ENCODE measurements at regions not wholly inside any gene's neighbourhood (a gene's known extent, or its start where the extent isn't known, plus 50 kb on each side); places are given as distances from the start of the nearest gene placed in this dataset.

DNA sequence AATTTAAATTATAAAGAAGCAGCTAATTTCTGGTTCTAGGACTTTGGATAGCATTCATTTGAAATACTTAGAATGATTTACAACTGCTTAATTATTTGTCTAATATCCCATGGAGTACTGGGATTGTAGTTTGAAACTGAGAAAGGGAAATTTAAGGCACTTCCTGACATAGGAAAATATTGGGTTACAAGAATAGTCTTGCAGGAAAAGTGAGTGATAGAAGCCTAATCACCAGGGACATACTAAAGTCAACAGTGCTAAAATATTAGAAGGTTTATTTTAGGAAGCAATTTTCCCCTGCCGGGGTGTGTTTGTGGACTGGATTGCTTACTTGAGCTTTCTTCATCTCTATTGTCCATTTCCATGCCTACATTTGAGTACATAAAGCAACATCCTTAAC, 661.6 kb downstream of the ADGRL2 start:
- no peak for DNase-seq

DNA sequence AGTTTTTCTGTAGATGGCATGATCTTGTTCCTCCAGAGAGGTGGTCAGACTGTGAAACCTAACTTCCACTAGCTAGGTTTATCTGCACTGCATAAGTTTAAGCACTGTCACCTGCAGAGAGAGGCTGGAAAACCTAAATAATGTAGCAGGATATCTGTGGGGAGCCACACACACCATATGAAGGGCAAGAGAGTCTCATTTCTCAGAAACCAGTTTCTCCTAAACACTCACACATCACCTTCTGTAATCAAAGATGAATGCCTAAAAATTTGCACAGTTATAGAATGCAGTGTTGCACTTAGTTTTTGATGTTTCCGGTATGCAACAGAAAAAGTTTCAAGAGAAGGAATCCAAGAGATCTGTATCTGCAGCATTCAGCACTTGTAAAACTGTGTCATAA, 654.6 kb downstream of the ADGRL2 start:
- DNase-seq: no peak

DNA sequence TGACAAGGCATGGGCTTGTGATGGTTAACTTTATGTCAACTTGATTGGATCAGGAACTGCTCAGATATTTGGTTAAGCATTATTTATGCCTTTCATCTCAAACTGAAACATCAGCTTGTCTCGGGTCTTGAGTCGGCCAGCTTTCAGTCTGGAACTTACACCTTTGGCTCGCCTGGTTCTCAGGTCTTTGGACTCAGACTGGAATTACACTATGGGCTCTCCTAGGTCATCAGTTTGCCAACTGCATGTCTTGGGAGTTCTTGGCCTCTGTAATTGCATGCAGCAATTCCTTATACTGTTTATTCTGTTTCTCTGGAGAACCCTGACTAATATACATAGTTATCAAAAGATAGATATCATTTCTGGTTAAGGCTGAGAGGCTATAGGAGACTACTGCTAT, 653.7 kb downstream of the ADGRL2 start:
- no peak for DNase-seq

DNA sequence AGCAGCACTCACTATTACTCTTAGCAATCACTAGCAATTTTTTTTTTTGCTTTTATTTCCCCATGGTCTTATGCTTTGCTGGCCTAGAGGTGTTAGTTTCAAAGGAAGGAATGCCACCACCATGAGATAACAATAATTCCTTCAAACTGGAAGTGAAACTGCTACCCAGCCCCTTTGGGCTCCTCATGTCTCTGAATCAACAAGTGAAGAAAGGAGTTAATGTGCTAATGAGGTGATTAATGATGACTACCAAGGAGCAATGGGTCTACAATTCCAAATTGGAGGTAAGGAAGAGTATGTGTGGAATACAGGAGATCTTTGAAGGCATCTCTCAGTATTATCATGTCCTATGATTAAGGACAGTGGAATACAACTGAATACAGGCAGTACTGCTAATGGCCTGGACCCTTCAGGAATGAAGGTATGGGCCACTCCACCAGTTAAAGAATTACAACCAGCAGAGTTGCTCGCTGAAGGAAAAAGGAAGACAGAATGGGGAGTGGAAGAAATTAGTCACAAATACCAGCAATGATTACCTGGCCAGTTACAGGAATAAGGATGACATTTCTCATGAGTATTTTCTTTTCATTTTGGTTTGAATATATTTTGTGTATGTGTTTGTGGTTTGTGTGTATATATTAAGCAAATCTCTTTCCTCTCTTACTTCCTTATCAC, 652.9 kb downstream of the ADGRL2 start:
- no peak for DNase-seq

DNA sequence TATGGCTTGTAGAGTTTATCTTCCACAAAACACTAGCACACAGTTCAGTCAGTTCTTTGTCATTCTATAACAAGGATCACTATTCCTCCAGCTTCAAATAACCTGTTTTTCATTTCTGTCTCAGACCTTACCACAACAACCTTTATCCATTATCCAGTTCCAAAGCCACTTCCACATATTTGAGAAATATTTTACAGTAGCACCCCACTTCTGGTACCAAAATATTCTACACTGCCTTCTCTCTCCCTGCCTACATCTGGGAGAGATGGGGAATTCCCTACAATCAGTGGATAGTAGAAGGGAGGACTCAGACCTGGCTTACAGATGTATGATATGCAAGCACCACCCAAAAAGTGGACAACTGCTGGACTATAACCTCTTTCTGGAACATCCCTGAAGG, 651.4 kb downstream of the ADGRL2 start:
- no peak for DNase-seq

DNA sequence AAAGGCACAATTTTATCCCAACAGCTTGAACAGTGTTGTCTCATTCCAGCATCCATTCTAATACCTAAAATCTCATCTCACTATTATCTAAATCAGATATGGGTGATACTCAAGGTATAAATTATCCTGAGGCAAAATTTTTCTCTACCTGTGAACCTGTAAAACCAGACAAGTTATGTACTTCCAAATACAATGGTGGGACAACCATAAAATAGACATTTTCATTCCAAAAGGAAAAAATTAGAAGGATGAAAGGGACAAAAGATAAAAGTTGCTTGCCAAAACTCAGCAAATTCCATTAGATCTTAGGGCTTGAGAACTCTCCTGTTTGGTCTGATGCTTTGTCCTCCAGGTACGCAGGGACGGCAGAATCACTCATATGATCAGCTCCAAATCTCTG, 650.5 kb downstream of the ADGRL2 start:
- DNase-seq: no peak

DNA sequence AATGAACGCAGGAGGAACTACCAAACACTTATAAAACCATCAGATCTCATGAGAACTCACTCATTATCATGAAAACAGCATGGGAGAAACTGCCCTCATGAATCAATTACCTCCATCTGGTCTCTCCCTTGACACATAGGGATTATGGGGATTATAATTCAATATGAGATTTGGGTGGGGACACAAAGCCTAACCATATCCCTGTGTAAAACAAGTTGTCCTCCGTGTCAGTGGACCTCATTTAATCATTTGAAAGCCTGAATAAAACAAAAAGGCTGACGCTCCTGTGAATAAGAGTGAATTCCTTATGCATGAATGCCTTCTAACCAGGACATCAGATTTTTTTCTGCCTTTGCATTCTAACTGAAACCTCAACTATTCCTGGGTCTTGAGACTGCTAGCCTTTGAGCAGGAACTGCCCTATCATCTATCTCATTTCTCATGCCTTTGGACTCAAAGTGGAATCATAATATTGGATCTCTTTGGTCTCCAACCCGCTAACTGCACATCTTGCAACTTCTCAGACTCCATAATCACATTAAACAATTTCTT, 648.8 kb downstream of the ADGRL2 start:
- DNase-seq: no peak

DNA sequence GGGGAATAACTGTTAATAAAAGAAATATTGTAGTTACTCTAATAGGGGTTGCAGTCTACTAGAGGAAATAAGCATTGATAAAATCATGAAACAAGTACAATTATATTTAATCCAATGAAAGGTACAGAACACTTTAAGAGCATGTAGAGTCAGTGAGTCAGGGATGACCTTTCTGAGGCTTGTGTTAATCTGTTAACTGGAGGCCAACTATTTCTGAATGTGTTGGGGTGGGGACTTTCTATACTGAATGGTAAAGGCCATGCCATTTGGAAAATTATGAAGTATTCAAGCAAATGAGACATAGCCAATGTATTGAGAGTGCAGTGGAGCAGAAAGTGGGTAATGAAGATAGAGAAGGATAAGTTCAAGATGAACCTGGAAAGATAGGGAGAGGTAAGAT, 646.2 kb downstream of the ADGRL2 start:
- DNase-seq: no peak

DNA sequence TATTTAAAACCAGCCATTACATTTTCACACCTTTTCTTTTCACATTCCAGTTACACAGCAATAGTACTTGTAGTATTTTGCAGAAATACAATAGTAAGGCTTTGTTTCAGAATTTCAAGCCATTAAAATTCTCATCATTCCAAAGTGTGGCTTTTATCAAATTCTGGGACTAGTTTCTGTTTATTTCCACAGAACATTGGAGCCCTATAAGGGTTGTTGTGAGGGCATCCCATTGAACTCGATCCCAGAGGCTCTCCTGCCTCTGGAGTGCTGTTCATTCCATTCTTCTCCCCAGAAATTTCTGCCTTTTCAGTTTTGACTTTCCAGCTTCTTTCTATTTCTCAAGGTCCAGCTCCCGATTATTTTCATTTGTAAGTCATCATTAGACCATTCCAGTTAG, 645.5 kb downstream of the ADGRL2 start:
- no peak for DNase-seq

DNA sequence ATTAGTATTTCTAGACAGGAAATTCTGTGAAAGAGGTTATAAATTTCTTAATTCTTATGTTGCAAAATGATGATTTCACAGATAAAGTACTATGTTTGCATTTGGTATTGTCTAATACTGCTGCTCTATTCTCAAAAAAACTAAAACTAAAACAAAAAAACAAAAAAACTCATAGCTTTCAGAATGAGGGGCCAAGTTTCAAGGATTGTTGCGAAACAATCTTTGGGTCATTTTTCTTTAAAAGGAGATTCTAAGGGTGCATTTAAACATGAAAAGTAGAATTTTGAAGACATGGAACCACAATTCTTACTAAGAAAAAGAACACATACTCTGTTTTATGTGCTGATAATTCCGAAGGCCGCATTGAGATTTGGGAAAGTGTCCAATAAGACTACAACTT, 645.1 kb downstream of the ADGRL2 start:
- DNase-seq: no peak

DNA sequence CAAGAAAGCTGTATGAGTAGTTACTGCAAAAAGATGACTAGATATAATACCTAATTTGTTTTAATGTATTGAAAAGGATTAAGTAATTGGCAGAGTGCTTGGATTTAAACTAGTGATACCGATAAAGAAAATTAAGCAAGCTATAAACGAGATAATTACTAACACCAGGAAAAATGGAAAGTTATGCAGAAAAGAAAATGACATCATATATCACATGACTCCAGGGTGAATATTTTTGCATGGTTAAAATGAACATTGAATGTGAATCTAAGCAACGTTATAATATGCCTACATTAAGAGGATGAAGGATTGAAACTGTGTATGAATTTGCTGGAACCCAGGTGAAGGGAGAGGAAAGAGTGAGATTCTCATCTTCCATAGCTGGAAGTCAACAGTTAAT, 644.4 kb downstream of the ADGRL2 start:
- DNase-seq: no peak

DNA sequence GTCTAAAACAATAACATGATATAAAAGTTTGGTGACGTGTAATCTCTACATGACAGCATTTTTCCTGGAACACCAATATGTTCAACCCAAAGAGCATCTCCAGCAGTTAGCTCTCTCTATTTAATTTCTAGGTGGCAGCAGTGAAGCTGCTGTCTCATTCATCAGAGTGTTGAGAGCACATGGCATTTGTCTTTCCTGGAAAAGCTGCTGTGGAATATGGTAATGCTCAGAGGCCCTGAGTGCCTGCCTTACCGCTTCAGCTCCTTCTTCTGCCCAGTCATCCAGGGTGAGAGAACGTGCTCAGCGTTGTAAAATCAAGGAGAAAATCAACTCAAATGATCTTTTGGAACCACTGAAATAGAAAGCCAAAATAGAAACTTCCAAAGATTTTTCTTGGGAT, 640.7 kb downstream of the ADGRL2 start:
- DNase-seq: no peak

DNA sequence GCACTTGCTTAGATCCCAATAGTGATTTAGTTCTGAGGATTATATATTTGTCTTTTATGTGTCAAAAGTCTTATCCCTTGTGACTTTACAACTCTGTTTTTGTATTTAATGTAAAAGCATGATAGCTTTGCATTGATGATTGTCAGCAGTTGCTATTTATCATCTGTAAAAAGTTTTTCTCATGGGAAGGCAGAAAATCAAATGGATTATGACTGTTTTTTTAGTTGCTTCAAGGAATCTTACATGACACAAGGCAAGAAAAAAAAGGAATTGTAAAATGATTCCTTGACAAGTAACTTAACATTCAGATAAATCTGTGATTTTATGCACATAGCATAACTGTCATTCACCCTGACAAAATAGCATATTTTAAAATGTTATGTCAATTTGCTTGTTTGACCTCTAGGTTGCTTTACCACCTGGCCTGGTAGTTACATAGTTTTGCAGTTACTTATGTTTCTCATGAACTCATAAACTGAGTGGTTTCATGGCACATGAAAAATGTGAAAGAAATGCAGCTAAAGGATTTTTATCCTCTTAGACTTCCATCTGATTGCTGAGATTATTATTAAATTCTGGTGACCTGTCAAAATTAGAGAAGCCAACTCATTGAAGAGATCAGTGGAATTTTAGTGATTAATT, 622.6 kb downstream of the ADGRL2 start:
- DNase-seq: no peak

DNA sequence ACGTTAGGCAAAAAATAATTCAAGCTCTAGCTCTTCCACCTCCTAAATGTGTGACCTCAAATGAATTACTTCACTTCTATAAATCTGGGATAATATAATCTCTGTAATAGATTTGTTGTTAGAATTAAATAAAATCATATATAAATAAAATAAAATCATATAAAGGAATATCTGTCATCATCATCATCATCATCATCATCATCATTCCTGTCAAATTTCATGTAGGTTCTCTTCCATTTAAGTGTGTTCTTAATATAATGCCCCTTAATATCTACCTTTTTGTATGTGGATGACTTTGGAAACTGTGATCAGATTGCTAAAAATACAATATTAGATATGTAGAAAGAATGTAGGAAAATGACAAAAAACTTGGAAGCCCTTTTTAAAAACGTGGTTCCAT, 621.0 kb downstream of the ADGRL2 start:
- no peak for DNase-seq

DNA sequence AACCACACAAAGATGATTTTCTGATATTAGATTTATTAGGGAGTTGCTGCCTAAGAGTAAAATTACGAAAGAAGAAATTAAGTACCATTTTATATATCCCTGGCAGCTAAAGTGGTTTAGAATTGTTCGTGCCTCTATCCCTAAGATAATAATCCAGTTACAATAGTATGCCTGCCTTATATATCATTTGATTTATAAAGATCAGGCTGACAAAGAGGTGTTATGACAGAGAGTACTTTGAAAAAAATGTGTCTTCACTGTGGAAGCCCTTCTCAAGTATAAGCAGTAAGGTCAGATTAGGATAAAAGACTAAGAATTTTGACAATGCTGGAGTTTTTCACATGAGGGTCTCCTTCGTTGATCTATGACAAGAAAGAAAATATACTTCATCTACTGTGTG, 619.9 kb downstream of the ADGRL2 start:
- DNase-seq: no peak

DNA sequence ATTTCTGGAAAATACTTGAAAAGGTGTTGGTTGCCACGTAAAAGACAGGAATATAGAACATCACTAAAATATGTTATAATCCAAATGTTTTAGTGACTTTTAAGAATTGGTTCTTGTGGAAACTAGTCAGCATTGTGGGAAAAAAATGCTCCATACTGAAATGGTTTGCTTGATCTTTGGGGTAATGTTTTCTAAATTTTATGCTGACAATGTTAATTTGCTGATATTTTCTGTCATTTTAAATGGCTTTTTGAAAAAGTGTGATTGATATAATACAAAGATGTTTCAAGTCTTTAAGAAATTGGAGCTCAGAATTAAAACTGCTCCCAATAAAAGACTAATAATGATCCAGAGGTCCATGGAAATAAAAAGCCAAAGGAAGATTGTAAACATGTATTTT, 610.9 kb downstream of the ADGRL2 start:
- DNase-seq: no peak

DNA sequence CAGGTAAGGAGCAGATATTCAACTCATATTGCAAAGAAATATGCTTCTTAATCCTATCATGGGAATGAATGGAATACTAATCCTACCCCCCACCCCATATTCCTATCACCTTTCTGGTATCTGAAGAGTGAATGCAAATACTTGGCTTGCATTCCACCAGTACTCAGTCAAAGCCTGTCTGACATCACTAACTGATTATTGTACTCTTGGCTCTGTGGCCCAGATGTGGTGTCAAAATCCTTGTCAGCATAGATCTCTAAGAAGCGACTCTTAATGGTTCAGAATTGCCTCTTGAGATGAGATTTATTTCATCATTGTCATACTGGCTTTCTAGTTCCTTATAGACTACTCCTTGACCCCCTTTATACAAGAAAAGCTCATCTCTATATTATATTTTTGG, 604.6 kb downstream of the ADGRL2 start:
- no peak for DNase-seq

DNA sequence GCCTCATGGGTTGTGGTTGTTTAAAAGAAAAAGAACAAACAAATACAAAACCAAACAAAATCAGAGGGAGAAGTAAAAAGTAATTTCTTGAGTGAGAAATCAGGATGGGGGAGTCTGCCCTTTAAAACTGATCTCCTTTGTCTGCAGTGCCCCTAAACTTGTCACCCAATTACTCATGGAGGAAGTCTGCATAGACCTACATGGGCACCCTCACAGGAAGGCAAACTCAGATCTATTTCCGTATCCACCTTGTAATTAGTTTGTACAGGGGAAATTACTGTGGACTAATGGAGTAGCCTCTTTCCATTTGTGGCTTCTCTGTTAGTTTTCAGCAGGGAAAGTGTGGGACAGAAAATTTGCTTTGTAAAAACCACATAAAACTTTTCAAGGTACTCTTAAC, 600.4 kb downstream of the ADGRL2 start:
- no peak for DNase-seq

DNA sequence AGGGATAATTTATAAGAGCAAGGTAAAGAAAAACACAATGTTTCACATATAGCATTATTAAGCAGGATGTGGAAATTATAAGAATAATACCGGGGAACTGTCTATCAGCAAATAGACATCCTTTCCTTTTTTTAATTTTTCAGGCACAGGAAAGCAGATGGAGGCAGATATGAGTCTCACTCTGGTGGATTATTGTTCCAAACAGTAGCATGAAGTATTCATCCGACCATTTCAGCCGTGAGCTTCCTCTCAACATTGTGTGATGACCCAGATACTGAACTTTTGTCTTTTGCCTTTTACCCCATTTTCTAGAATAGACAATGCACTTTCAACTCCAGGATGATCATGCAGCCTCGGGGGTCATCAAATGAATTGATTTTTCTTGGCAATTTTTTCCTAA, 599.8 kb downstream of the ADGRL2 start:
- DNase-seq: no peak

DNA sequence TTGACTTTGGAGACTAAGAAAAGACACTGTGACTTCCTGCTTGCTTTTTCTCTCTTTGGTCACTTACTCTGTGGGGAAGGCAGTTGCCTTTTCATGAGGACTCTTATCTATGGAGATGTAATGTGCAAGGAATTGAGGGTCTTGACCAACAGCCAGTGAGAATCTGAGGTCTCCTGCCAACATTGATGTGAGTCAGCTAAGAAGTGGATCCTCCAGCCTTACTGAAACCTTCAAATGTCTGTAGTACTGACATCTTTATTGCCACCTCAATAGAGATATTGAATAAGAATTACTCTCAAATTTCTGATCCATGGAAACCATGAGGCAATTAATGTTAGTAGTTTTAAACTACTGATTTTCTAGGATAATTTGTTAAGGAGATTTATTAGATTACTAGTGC, 598.4 kb downstream of the ADGRL2 start:
- no peak for DNase-seq

DNA sequence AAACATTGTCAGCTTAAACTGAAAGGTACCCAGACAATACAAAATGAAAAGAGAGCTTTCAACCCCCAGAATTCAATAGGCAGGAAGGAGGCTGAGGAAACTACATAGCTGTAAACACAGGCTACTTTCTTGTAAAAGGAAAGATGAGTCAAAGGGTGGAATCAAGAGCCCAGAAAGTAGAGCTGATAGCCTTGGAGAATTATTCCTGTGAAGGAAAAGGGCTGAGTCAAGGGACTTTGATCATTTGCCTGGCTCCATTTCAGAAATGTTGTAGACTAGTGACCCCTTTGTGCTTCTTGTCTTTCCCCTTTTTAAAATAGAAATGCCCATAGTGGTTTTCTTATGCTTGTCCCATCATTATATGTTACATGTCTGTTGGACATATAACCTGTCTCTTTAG, 597.6 kb downstream of the ADGRL2 start:
- no peak for DNase-seq

DNA sequence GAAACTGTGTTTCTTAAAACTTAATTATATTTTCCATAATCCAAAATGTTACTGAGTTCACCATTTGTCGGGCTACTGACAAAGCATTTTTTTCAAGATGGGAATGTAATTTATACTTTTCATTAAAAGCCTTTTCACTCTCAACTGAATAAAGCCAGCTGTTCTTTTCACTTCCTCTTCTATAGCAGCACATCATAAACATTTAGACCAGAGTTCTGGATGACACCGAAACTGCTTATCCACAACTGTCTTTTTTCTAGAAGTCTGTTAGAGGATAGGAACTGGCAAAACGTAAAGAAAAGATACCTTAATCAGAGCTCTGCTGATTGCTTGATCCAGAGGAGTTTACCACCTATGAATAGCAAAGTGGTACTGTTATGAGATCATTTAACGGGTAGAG, 594.7 kb downstream of the ADGRL2 start:
- no peak for DNase-seq

DNA sequence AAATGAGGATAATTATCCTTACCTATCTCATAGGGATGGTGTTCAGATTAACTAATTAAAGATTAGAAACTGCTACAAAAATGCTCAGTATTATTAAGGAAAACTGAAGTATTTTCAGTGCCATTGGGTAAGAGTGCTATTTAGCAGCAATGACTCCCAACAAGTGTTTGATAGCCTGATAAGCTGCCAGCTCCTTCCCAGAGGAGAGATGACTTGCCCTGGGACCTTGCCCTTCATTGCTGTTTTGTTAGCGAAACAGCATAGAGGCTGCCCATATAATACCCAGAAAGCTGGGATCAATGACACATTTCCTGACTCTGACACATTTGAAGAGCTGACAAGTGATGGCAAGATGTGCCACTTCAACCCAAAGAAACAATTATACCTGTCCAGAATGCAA, 592.2 kb downstream of the ADGRL2 start:
- DNase-seq: no peak

DNA sequence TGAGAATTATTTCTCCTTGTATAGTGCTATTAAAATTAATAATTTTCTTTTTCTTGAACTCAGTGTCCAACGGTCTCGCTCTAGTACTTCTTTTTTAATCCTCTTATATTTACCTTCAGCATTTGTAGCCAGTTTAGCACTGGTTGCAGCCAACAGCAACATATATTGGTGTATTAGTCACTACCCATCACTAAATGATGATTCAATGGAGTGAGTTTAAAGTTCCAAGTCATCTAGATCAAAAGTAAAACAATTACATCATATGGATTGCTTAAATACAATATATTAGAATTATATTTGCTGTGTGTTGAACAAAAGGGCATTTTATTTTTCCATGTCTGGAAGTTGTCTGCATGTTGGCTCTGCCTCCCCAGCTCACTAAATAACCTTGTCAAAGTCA, 591.8 kb downstream of the ADGRL2 start:
- DNase-seq: no peak

DNA sequence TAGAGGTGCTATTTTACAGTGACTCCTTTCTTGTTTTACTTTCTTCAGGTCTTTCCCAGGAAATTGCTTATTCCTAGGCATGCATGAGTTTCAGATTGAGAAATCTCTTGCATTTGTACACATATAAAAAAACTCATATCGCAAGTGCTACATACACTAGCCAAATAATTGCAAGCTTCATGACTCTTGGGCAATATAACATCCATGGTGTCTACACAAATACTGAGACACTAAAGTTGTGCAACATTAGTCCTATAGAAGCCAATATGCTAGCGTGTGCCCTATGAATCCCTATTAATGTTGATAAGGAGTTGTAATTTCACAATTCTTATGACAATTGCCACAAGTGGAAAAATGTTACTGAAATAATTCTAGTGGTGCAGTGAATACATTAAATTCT, 591.0 kb downstream of the ADGRL2 start:
- no peak for DNase-seq

All from bone marrow (tissue), 2 donors.